IgD-negative memory B cell (primary cell): ENCODE measurements at regions not wholly inside any gene's neighbourhood (a gene's known extent, or its start where the extent isn't known, plus 50 kb on each side); places are given as distances from the start of the nearest gene placed in this dataset.
A peak's percentile ranks its signal among the peaks of the same experiment; 100 is the strongest.
"Not testable (repeated sequence)": the region's sequence is repeated elsewhere in the genome, so short reads cannot be mapped to it uniquely, and the experiment has no call there.

Source experiments
- H3K27ac Mint-ChIP-seq, 3 donors: one replicate each; pipeline ENCODE4 v1.8.0; 2020 to 2022; ENCODE audit warnings: mild to moderate bottlenecking in 3 of 3, mixed read lengths in 3 of 3, moderate library complexity in 1 of 3
- H3K27me3 Mint-ChIP-seq: one replicate; pipeline ENCODE4 v1.8.0; 2021; ENCODE audit warnings: mixed read lengths
- H3K36me3 Mint-ChIP-seq: one replicate; pipeline ENCODE4 v1.8.0; 2020; ENCODE audit warnings: mild to moderate bottlenecking, mixed read lengths
- H3K4me1 Mint-ChIP-seq, 3 donors: one replicate each; pipeline ENCODE4 v1.8.0; 2020 to 2022; ENCODE audit warnings: mixed read lengths in 3 of 3, mild to moderate bottlenecking in 1 of 3
- H3K4me3 Mint-ChIP-seq, 4 donors: one replicate each; pipeline ENCODE4 v1.8.0; 2020 to 2022; ENCODE audit warnings: mild to moderate bottlenecking in 4 of 4, mixed read lengths in 4 of 4, moderate library complexity in 3 of 4
- H3K9me3 Mint-ChIP-seq, 3 donors: one replicate each; pipeline ENCODE4 v1.8.0; 2020 to 2021; ENCODE audit warnings: mixed read lengths in 3 of 3, mild to moderate bottlenecking in 1 of 3

- not testable (repeated sequence) for H3K9me3 Mint-ChIP-seq, H3K36me3 Mint-ChIP-seq, H3K4me3 Mint-ChIP-seq, H3K27ac Mint-ChIP-seq, H3K27me3 Mint-ChIP-seq, H3K4me1 Mint-ChIP-seq
Observed at GRCh38 chr12:39699079-39699478, 79.5 kb upstream of the ABCD2 start.

DNA sequence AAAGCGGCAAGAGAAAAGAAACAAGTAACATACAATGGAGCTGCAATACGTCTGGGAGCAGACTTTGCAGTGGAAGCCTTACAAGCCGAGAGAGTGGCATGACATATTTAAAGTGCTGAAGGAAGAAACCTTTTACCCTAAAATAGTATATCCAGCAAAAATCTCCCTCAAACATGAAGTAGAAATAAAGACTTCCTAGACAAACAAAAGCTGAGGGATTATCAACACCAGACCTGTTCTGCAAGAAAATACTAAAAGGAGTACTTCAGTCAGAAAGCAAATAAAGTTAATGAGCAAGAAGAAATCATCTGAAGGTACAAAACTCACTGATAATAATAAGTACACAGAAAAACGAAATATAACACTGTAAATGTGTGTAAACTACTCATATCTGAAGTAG is 77.5 kb upstream of the ABCD2 start:
- H3K36me3 Mint-ChIP-seq, result no peaks in the 10 kb centered on the region
- no peaks in the 10 kb centered on the region for H3K4me1 Mint-ChIP-seq
- H3K9me3 Mint-ChIP-seq, result peaks cover 0 to 5% (median 1%) of the 10 kb centered on the region in 3 donors
- peaks cover 5% of the 10 kb centered on the region for H3K27me3 Mint-ChIP-seq
- H3K27ac Mint-ChIP-seq, result peak overlapping the region in 1 of 3 donors; percentile 10
- no peak overlapping the region for H3K4me3 Mint-ChIP-seq

GRCh38 chr12:39692258-39692853 is 72.8 kb upstream of the ABCD2 start:
- H3K4me1 Mint-ChIP-seq, result no peaks in the 10 kb centered on the region
- no peak overlapping the region for H3K27ac Mint-ChIP-seq
- peaks cover 4% of the 10 kb centered on the region for H3K27me3 Mint-ChIP-seq
- H3K4me3 Mint-ChIP-seq, result no peak overlapping the region
- H3K36me3 Mint-ChIP-seq, result no peaks in the 10 kb centered on the region
- H3K9me3 Mint-ChIP-seq, result no peaks in the 10 kb centered on the region

DNA sequence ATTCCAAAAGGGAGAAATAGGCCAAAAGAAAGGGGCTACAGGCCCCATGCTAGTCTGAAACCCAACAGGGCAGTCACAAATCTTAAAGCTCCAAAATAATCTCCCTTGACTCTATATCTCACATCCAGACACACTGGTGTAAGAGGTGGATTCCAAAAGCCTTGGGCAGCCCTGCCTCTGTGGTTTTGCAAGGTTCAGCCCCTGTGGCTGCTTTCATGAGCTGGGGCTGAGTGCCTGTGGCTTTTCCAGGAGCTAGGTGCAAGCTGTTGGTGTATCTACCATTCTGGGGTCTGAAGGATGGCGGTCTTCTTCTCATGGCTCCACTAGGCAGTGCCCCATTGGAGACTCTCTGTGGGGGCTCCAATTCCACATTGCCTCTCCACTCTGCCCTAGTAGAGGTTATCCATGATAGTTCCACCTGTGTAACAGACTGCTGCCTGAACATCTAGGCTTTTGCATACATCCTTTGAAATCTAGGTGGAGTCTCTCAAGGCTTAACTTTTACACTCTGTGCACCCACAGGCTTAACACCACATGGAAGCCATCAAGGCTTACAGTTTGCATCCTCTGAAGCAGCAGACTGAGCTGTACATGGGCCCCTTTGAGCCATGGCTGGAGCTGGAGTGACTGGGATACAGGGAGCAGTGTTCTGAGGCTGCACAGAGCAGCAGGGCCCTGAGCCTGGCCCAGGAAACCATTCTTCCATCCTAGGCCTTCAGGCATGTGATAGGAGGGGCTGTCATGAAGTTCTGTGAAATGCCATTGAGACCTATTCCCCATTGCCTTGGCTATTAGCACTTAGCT is 66.5 kb upstream of the ABCD2 start:
- Mint-ChIP-seq H3K27me3 (no peaks in the 10 kb centered on the region), H3K9me3 (no peaks in the 10 kb centered on the region), H3K4me1 (peaks cover 10 to 13% (median 13%) of the 10 kb centered on the region in 3 donors), H3K27ac (no peak overlapping the region), H3K36me3 (peaks cover 1% of the 10 kb centered on the region), H3K4me3 (no peak overlapping the region)

DNA sequence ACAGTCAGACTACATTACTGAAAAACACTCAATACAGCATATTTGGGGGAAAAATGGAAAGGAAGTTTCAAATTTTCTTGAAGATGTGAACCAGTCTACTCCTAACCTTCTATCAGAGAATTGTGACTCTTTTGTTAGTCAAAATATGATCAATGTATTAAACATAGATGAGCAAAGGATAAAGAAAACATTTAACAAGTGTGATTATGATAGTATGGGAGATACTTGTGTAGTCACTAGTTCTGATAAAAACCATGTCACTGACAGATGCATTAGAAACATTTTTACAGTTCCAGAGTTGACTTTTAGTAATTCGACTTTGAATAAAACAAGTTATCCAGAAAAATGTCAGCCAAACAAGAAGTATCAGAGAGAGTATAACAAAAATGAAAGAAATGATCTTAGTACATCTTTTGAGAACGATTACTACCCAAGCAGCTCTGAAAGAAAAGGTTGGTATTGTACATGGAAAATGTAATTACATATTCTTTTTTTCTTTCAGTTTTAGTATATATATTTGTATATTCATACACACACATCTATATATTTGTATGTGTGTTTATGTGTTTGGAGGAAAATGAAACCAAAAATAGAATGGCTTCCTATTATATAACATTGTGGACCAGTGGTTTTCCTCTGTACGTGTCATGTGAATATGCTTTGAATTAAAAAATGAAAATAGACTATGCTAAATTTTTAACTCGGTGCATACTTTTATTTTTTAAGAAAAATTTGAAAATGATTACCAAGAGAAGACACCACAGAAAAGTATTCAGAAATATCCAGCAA is 63.3 kb upstream of the ABCD2 start:
- peaks cover 10 to 13% (median 13%) of the 10 kb centered on the region in 3 donors for H3K4me1 Mint-ChIP-seq
- no peaks in the 10 kb centered on the region for H3K27me3 Mint-ChIP-seq

DNA sequence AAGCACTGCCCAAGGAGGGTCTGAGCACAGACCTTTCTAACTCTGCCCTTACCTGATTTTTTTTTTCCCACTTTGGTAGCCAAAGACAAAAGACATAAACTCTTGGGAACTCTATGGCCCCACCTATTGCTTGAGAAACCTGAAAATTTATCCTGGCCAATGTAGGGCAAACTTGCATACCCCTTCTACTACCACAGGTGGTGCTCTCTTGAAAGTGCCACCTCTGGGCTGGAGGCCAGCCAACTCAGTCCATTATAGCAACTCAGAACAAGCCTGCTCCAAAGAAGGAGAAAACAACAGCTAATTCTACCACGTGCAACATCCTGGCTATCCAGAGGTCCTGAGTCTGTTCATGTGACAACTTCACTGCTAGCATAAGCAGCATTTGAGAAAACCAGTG is 55.7 kb upstream of the ABCD2 start:
- peaks cover 0 to 8% (median 1%) of the 10 kb centered on the region in 3 donors for H3K4me1 Mint-ChIP-seq
- peaks cover 9% of the 10 kb centered on the region for H3K36me3 Mint-ChIP-seq
- H3K27ac Mint-ChIP-seq, result no peak overlapping the region
- peaks cover 0 to 17% (median 9%) of the 10 kb centered on the region in 3 donors for H3K9me3 Mint-ChIP-seq
- H3K4me3 Mint-ChIP-seq, result no peak overlapping the region
- no peaks in the 10 kb centered on the region for H3K27me3 Mint-ChIP-seq

More for the DNA sequence above, 63.3 kb upstream of the ABCD2 start:
- Mint-ChIP-seq H3K9me3 (peaks cover 0 to 9% (median 4%) of the 10 kb centered on the region in 3 donors), H3K36me3 (peaks cover 1% of the 10 kb centered on the region), H3K27ac (peak overlapping the region in 1 of 3 donors; percentile 4), H3K4me3 (peak overlapping the region; percentile 21 to 74 (median 42))

GRCh38 chr12:39672976-39673375 is 53.4 kb upstream of the ABCD2 start:
- peaks cover under 1 to 11% (median 6%) of the 10 kb centered on the region in 3 donors for H3K9me3 Mint-ChIP-seq
- H3K4me3 Mint-ChIP-seq, result no peak overlapping the region
- peaks cover 9% of the 10 kb centered on the region for H3K36me3 Mint-ChIP-seq
- no peak overlapping the region for H3K27ac Mint-ChIP-seq
- peaks cover 0 to 8% (median 7%) of the 10 kb centered on the region in 3 donors for H3K4me1 Mint-ChIP-seq
- H3K27me3 Mint-ChIP-seq, result peaks cover 2% of the 10 kb centered on the region

- H3K27ac Mint-ChIP-seq, result no peak overlapping the region
- H3K4me1 Mint-ChIP-seq, result peaks cover 0 to 8% (median 7%) of the 10 kb centered on the region in 3 donors
- peaks cover 2% of the 10 kb centered on the region for H3K27me3 Mint-ChIP-seq
- peaks cover 9% of the 10 kb centered on the region for H3K36me3 Mint-ChIP-seq
- H3K4me3 Mint-ChIP-seq, result no peak overlapping the region
- H3K9me3 Mint-ChIP-seq, result peaks cover 6 to 11% (median 6%) of the 10 kb centered on the region in 3 donors
Observed at GRCh38 chr12:39671898-39672875, 52.6 kb upstream of the ABCD2 start.

GRCh38 chr12:39669539-39669938 is 49.9 kb upstream of the ABCD2 start:
- not testable (repeated sequence) for H3K27ac Mint-ChIP-seq
- peaks cover 6 to 11% (median 7%) of the 10 kb centered on the region in 3 donors for H3K9me3 Mint-ChIP-seq

More at GRCh38 chr12:39669539-39669938, 49.9 kb upstream of the ABCD2 start:
- H3K27me3 Mint-ChIP-seq, H3K36me3 Mint-ChIP-seq, H3K4me1 Mint-ChIP-seq: not testable (repeated sequence)
- H3K4me3 Mint-ChIP-seq, result peak overlapping the region in 3 of 4 donors; percentile 26 to 76 (median 70)
